Spinal cord (tissue), 9 donors: ENCODE measurements at regions not wholly inside any gene's neighbourhood (a gene's known extent, or its start where the extent isn't known, plus 50 kb on each side); places are given as distances from the start of the nearest gene placed in this dataset.

ENCODE experiments used
- DNase-seq, 6 donors: peaks; one replicate each; pipeline versions ENCODE4 v3.0.0 to v3.0.0-alpha.2; 2013 to 2015; ENCODE audit warnings: low spot score in 6 of 6, low read depth in 4 of 6
- H3K27ac ChIP-seq: one replicate; pipeline ENCODE4 v1.5.1; 2013; ENCODE audit warnings: low read depth, low read length, control low read depth
- H3K27me3 ChIP-seq: one replicate; pipeline ENCODE4 v1.6.1; 2013; ENCODE audit warnings: low read length; ENCODE audit not compliant: control insufficient read depth, insufficient read depth
- H3K36me3 ChIP-seq: one replicate; pipeline ENCODE4 v1.6.1; 2013; ENCODE audit warnings: low read length; ENCODE audit not compliant: control insufficient read depth, insufficient read depth
- H3K4me1 ChIP-seq: one replicate; pipeline ENCODE4 v1.6.1; 2013; ENCODE audit warnings: low read length; ENCODE audit not compliant: control insufficient read depth, insufficient read depth
- H3K4me3 ChIP-seq: one replicate; pipeline ENCODE4 v1.5.1; 2013; ENCODE audit warnings: low read depth, low read length, control low read depth
- H3K9me3 ChIP-seq: one replicate; pipeline ENCODE4 v1.6.1; 2013; ENCODE audit warnings: low read length; ENCODE audit not compliant: control insufficient read depth, insufficient read depth
- WGBS: methylation state at CpG from one replicate; pipeline ENCODE4 v1.1.5; 2013; ENCODE audit warnings: missing lambda C conversion rate; ENCODE audit not compliant: insufficient coverage; 5-methylcytosine and 5-hydroxymethylcytosine counted together
- donor health status: healthy.

DNA sequence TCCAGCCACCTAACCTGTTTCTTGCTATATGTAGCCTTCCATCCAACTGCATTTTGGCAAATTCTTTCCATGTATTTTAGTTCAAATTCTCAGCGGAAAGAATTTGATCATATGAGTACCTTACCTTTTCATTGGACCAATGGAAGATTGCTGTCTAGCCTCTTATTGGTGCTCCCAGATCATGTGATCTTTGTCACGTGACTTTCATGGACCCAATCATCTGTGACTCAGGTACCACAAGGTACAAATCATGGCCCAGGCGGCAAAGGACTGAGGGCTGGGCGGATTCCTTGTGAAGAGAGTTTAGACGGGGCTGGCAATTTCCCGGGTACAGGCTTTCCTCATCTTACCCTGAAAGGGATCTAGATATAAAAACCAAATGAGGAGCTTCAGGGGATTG is 85.9 kb upstream of the TBX20 start:
- Histone ChIP-seq H3K36me3 (no peaks in the 10 kb centered on the region), H3K27ac (no peak overlapping the region), H3K4me3 (no peak overlapping the region), H3K27me3 (no peaks in the 10 kb centered on the region), H3K9me3 (no peaks in the 10 kb centered on the region), H3K4me1 (no peaks in the 10 kb centered on the region)
- WGBS: 100% methylated on average over 6 of the region's 6 CpGs
- no peak for DNase-seq

DNA sequence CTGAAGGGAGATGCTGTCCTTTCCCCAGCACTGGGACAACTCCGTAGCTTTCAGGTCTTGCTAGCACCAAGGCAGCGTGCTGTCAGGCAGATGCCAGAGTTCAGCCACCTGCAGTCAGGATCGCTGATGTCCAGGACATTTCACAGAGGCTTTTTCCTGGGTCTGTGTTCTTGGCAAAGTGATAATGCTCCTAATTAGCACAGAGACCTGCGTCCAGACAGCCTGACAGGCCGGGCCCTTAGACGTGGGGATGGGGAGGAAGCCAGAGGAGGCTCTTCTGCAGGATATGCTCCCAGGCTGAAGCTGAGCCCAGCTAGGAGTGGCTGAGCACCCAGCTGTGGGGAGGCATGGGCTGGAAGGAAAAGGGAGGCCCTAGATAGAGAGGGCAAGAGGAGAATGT is 82.5 kb upstream of the TBX20 start:
- no peaks in the 10 kb centered on the region for H3K4me1 ChIP-seq
- no peaks in the 10 kb centered on the region for H3K27me3 ChIP-seq
- H3K27ac ChIP-seq: no peak overlapping the region
- no peak for DNase-seq
- H3K4me3 ChIP-seq: no peak overlapping the region
- no peaks in the 10 kb centered on the region for H3K36me3 ChIP-seq
- H3K9me3 ChIP-seq: no peaks in the 10 kb centered on the region
- WGBS: 66% methylated on average over 6 of the region's 6 CpGs

GRCh38 chr7:35334506-35334905 is 80.6 kb upstream of the TBX20 start:
- no peaks in the 10 kb centered on the region for H3K27me3 ChIP-seq
- 100% methylated on average over 1 of the region's 3 CpGs for WGBS
- H3K4me3 ChIP-seq: no peak overlapping the region
- no peaks in the 10 kb centered on the region for H3K9me3 ChIP-seq
- H3K27ac ChIP-seq: no peak overlapping the region
- H3K36me3 ChIP-seq: no peaks in the 10 kb centered on the region
- no peak for DNase-seq
- no peaks in the 10 kb centered on the region for H3K4me1 ChIP-seq

- H3K36me3 ChIP-seq: no peaks in the 10 kb centered on the region
- WGBS: 81% methylated on average over 2 of the region's 3 CpGs
Measured at GRCh38 chr7:35333265-35333664, 79.4 kb upstream of the TBX20 start.

DNA sequence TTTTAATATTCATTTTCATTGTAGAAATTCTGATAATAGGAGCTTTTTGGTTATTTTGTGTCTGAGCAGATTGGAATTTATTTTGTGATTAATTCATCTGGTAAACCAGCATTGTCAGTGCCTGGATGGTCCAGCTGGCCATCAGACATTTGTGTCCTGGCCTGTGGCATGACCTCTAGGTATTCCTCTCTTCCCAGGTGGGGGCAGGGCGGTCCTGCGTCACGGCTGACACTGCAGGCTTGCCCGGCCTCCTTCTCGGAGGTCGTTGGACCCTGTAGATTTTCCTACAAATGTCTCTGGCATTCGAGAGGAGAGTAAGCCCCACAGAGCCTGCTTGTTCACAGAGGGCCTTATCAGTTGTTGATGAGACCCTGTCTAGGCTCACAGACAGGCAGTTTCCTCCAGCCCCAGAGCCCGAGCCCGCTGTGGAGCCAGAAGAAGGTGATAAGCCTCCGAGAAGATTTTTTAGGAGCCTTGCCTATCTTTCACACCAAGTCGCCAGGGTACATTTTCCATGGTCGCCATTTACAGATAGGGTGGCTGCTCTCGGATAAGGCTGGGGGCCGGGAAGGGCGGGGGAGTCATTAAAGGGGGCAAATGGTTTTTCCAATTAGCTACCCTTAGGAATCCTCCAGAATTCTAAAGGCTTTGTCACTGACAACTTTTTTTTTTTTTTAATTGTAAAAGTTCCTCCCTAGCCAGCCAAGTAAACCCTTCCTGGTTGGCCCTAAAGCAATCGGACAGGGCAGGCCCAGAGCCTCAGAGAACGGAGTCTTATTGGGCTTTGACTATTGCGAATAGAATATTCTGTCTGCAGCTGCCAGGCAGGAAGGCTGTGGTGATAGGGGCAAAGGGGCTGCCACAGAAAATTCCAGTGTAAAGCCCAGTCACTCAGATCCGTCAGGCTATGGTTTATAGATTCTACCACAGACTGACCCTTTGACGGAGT is 78.1 kb upstream of the TBX20 start:
- DNase-seq: no peak
- H3K9me3 ChIP-seq: no peaks in the 10 kb centered on the region
- WGBS: 78% methylated on average over 13 of the region's 20 CpGs
- H3K27ac ChIP-seq: no peak overlapping the region
- H3K27me3 ChIP-seq: no peaks in the 10 kb centered on the region
- H3K4me3 ChIP-seq: no peak overlapping the region
- no peaks in the 10 kb centered on the region for H3K36me3 ChIP-seq
- no peaks in the 10 kb centered on the region for H3K4me1 ChIP-seq

More at GRCh38 chr7:35333265-35333664, 79.4 kb upstream of the TBX20 start:
- no peaks in the 10 kb centered on the region for H3K9me3 ChIP-seq
- no peaks in the 10 kb centered on the region for H3K27me3 ChIP-seq
- no peak overlapping the region for H3K27ac ChIP-seq
- no peaks in the 10 kb centered on the region for H3K4me1 ChIP-seq
- DNase-seq: no peak
- no peak overlapping the region for H3K4me3 ChIP-seq

- WGBS: no CpG with 5 or more reads among the region's 1 CpG
- Histone ChIP-seq H3K36me3 (no peaks in the 10 kb centered on the region), H3K27ac (no peak overlapping the region), H3K9me3 (no peaks in the 10 kb centered on the region), H3K27me3 (no peaks in the 10 kb centered on the region), H3K4me3 (no peak overlapping the region), H3K4me1 (no peaks in the 10 kb centered on the region)
- no peak for DNase-seq
Measured at GRCh38 chr7:35329026-35329425, 75.1 kb upstream of the TBX20 start.

DNA sequence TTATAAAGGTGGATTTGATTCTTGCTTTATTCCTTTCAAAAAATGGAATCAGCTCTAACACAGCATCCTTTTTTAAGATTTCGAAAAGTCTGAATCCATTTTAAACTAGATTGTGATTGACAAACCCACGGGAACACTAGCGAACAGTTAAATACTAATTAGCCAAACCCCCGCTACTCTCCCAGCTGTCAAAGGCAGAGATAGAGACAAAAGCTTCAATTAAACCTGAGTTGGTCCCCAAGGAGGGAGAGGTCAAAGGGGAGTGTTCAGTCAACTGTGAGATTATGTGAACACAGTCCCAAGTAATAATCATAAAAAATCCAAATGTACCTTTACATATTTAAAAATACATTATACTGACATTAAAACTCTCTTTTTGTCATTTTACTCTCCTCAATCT is 65.7 kb upstream of the TBX20 start:
- Histone ChIP-seq H3K9me3 (no peaks in the 10 kb centered on the region), H3K27ac (no peak overlapping the region), H3K36me3 (no peaks in the 10 kb centered on the region), H3K4me3 (no peak overlapping the region), H3K4me1 (no peaks in the 10 kb centered on the region), H3K27me3 (no peaks in the 10 kb centered on the region)
- peak in 3 of 6 donors; percentile 8 to 89 (median 23) for DNase-seq
- no CpG with 5 or more reads among the region's 4 CpGs for WGBS

DNA sequence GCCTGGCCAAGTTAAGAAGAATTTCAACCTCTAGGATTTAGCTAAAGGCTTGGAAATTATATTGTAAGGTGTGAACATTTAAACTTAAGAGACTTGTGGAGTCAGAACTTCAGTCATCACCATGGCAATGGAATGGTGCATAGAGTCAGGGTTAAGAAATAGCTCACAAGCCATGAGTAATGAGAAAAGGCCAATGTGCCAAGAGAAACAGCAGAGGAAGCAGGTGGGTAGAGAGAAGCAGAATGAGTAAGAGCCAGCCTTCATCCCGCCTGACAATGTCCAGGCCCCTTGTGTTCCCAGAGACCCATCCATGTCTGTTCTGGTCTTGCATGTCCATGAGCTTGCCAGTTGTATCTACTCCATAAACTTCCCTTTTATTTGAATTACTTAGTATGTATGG is 62.6 kb upstream of the TBX20 start:
- H3K4me3 ChIP-seq: no peak overlapping the region
- H3K9me3 ChIP-seq: peaks cover 2% of the 10 kb centered on the region
- no peaks in the 10 kb centered on the region for H3K27me3 ChIP-seq
- no peaks in the 10 kb centered on the region for H3K4me1 ChIP-seq
- no peak for DNase-seq
- no peak overlapping the region for H3K27ac ChIP-seq
- no peaks in the 10 kb centered on the region for H3K36me3 ChIP-seq
- no CpG with 5 or more reads among the region's 1 CpG for WGBS

DNA sequence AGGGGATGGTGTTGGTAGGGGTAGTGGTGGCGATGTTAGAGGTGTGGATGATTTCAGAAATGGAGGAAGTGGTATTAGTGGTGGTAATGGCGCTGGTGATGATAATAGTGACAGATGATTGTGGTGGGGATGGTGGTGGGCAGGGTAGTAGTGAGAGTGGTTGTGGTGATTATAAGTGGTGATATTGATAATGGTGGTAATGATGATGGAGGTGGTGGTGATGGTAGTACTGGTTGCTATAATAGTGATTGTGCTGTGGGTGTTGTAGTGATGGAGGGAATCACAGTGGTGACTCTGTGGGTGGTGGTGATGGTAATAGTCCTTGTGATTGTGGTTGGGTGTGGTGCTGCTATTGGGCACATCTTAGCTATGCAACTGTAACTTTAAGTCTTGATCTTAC is 61.6 kb upstream of the TBX20 start:
- Histone ChIP-seq H3K9me3 (peaks cover 2% of the 10 kb centered on the region), H3K27me3 (no peaks in the 10 kb centered on the region), H3K36me3 (no peaks in the 10 kb centered on the region), H3K27ac (no peak overlapping the region), H3K4me1 (no peaks in the 10 kb centered on the region), H3K4me3 (no peak overlapping the region)
- WGBS: 90% methylated on average over 2 of the region's 2 CpGs
- DNase-seq: no peak

DNA sequence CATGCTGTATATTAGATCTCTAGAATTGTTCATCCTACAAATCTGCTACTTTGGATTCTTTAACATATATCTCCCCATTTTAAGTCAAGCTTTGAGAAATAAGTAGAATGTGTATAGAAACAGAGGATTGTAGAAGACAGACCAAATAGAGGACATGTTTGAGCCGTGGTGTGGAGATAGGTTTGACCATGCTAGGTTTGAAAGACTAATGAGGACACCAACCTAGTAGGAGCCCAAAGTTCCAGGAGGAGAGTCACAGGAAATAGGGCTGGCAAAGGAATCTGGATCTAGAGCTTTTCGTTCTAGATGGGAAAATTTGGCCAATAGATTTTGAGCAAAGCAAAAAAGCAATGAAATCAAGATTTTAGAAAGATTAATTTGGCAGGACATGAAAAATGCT is 60.5 kb upstream of the TBX20 start:
- DNase-seq: no peak
- Histone ChIP-seq H3K4me1 (no peaks in the 10 kb centered on the region), H3K36me3 (no peaks in the 10 kb centered on the region), H3K9me3 (peaks cover 2% of the 10 kb centered on the region), H3K27me3 (no peaks in the 10 kb centered on the region), H3K27ac (no peak overlapping the region), H3K4me3 (no peak overlapping the region)
- 94% methylated on average over 2 of the region's 2 CpGs for WGBS
